22Rv1 (cell line): ENCODE measurements at regions not wholly inside any gene's neighbourhood (a gene's known extent, or its start where the extent isn't known, plus 50 kb on each side); places are given as distances from the start of the nearest gene placed in this dataset.

Experiments used
- ZFX ChIP-seq: fragments of 450-650 bp; IDR thresholded peaks from 2 replicates; pipeline ENCODE4 v1.6.1; 2017; ENCODE audit warnings: antibody characterized with exemption, borderline replicate concordance
- TF ChIP-seq, protein P1 (sequence below): fragments of 450-650 bp; IDR thresholded peaks from 2 replicates; pipeline ENCODE4 v1.5.1; 2017; ENCODE audit warnings: mild to moderate bottlenecking

DNA sequence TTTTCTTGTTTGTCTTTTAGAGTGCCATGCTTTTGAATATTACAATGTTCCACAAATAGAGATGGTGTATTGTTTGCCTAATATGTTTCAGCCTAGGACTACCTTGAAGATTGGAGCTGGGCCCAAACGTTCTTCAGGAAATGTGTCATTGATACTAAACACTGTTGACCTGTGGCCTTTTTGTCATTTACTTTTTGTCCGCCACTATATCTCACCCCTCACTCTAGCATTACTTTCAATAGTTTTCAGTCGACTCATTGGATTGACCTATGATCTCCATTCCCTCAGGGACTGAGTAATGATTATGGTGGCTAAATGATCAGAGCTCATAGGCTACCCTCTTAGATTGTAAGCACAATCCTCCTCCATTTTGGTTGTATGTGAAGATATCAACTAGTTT lies 115.8 kb downstream of the NUDT12 start:
- TF ChIP-seq, protein P1, sequence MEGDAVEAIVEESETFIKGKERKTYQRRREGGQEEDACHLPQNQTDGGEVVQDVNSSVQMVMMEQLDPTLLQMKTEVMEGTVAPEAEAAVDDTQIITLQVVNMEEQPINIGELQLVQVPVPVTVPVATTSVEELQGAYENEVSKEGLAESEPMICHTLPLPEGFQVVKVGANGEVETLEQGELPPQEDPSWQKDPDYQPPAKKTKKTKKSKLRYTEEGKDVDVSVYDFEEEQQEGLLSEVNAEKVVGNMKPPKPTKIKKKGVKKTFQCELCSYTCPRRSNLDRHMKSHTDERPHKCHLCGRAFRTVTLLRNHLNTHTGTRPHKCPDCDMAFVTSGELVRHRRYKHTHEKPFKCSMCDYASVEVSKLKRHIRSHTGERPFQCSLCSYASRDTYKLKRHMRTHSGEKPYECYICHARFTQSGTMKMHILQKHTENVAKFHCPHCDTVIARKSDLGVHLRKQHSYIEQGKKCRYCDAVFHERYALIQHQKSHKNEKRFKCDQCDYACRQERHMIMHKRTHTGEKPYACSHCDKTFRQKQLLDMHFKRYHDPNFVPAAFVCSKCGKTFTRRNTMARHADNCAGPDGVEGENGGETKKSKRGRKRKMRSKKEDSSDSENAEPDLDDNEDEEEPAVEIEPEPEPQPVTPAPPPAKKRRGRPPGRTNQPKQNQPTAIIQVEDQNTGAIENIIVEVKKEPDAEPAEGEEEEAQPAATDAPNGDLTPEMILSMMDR = no peak
- TF ChIP-seq ZFX = no peak
